IMR-90 (cell line): ENCODE measurements at regions not wholly inside any gene's neighbourhood (a gene's known extent, or its start where the extent isn't known, plus 50 kb on each side); places are given as distances from the start of the nearest gene placed in this dataset.

ENCODE experiments used
- CEBPB ChIP-seq: IDR thresholded peaks from 2 replicates; pipeline ENCODE4 v1.6.1; 2012; ENCODE audit warnings: low read depth, low read length, improper control_type of control experiment
- CTCF ChIP-seq: conservative IDR thresholded peaks from 2 replicates; pipeline ENCODE4 v1.5.1; 2012; ENCODE audit warnings: mild to moderate bottlenecking, low read depth, low read length, improper control_type of control experiment
- NFE2L2 ChIP-seq: fragments of 150-350 bp; IDR thresholded peaks from 2 replicates; pipeline ENCODE4 v1.6.1; 2016; ENCODE audit warnings: low read depth, mild to moderate bottlenecking, low read length
- RAD21 ChIP-seq: IDR thresholded peaks from 2 replicates; pipeline ENCODE4 v1.6.1; 2012; ENCODE audit warnings: low read length, improper control_type of control experiment

- TF ChIP-seq RAD21 (no peak), CTCF (no peak), CEBPB (no peak), NFE2L2 (no peak)
Measured at GRCh38 chr4:75284831-75285230, 229.4 kb downstream of the RCHY1 start.
